GM21717 (cell line): ENCODE measurements at regions not wholly inside any gene's neighbourhood (a gene's known extent, or its start where the extent isn't known, plus 50 kb on each side); places are given as distances from the start of the nearest gene placed in this dataset.

Experiments
- ATAC-seq: cut with Tn5 transposase; IDR thresholded peaks from one replicate; pipeline ENCODE4 v1.9.1; 2021; ENCODE audit warnings: mild to moderate bottlenecking, moderate library complexity; ENCODE audit not compliant: unreplicated experiment

- no peak for ATAC-seq
Observed at GRCh38 chr3:107082527-107082926, 294.7 kb upstream of the CCDC54 start.

- ATAC-seq, result no peak
Observed at GRCh38 chr3:107085261-107085660, 292.0 kb upstream of the CCDC54 start.

- ATAC-seq, result no peak
Observed at GRCh38 chr3:107092121-107092520, 285.1 kb upstream of the CCDC54 start.

- no peak for ATAC-seq
Observed at GRCh38 chr3:107098864-107099263, 278.4 kb upstream of the CCDC54 start.

- ATAC-seq, result no peak
Observed at GRCh38 chr3:107100137-107100536, 277.1 kb upstream of the CCDC54 start.

- ATAC-seq, result no peak
Observed at GRCh38 chr3:107100573-107100972, 276.7 kb upstream of the CCDC54 start.

GRCh38 chr3:107103786-107104185 is 273.5 kb upstream of the CCDC54 start:
- ATAC-seq, result no peak

GRCh38 chr3:107106316-107106715 is 270.9 kb upstream of the CCDC54 start:
- ATAC-seq, result no peak

- ATAC-seq, result no peak
Observed at GRCh38 chr3:107106907-107107306, 270.3 kb upstream of the CCDC54 start.

- no peak for ATAC-seq
Observed at GRCh38 chr3:107110596-107111305, 266.5 kb upstream of the CCDC54 start.

- ATAC-seq, result no peak
Observed at GRCh38 chr3:107111872-107112271, 265.4 kb upstream of the CCDC54 start.

- ATAC-seq, result no peak
Observed at GRCh38 chr3:107112356-107112755, 264.9 kb upstream of the CCDC54 start.

GRCh38 chr3:107116251-107116650 is 261.0 kb upstream of the CCDC54 start:
- ATAC-seq, result no peak

GRCh38 chr3:107117156-107117555 is 260.1 kb upstream of the CCDC54 start:
- ATAC-seq, result no peak

GRCh38 chr3:107117922-107118536 is 259.2 kb upstream of the CCDC54 start:
- ATAC-seq, result no peak

GRCh38 chr3:107124885-107125284 is 252.4 kb upstream of the CCDC54 start:
- no peak for ATAC-seq

- no peak for ATAC-seq
Observed at GRCh38 chr3:107128946-107129345, 248.3 kb upstream of the CCDC54 start.

- ATAC-seq, result no peak
Observed at GRCh38 chr3:107130089-107130700, 247.0 kb upstream of the CCDC54 start.

- no peak for ATAC-seq
Observed at GRCh38 chr3:107132674-107133073, 244.6 kb upstream of the CCDC54 start.

GRCh38 chr3:107133891-107134290 is 243.3 kb upstream of the CCDC54 start:
- ATAC-seq, result no peak

- ATAC-seq, result no peak
Observed at GRCh38 chr3:107142171-107142570, 235.1 kb upstream of the CCDC54 start.
